Gastroesophageal sphincter (tissue), 4 donors: ENCODE measurements at regions not wholly inside any gene's neighbourhood (a gene's known extent, or its start where the extent isn't known, plus 50 kb on each side); places are given as distances from the start of the nearest gene placed in this dataset.
"Not testable (repeated sequence)": the region's sequence is repeated elsewhere in the genome, so short reads cannot be mapped to it uniquely, and the experiment has no call there.

Source experiments
- ATAC-seq: fragments of 150-250 bp; one replicate; pipeline ENCODE4 v1.9.1; 2016; ENCODE audit warnings: mild to moderate bottlenecking, moderate library complexity
- H3K27ac ChIP-seq, 4 donors: fragments of 200-600 bp; sonication (generic) in 3 of 4; 1 replicate in 3 of 4; 2 replicates in 1 of 4; pipeline ENCODE4 v1.5.1; 2016 to 2019
- H3K27me3 ChIP-seq: fragments of 200-600 bp; sonication (generic); one replicate; pipeline ENCODE4 v1.5.1; 2019
- H3K36me3 ChIP-seq, 2 donors: fragments of 200-600 bp; sonication (generic); one replicate each; pipeline ENCODE4 v1.5.1; 2019; ENCODE audit warnings: control low read depth in 1 of 2
- H3K4me1 ChIP-seq, 3 donors: fragments of 200-600 bp; sonication (generic); 1 replicate in 2 of 3; 2 replicates in 1 of 3; pipeline ENCODE4 v1.5.1; 2016 to 2019; ENCODE audit warnings: control low read depth in 2 of 3
- H3K4me3 ChIP-seq, 2 donors: fragments of 200-600 bp; sonication (generic); one replicate each; pipeline ENCODE4 v1.5.1; 2019; ENCODE audit warnings: mild to moderate bottlenecking in 1 of 2, moderate library complexity in 1 of 2
- H3K9me3 ChIP-seq, 3 donors: fragments of 200-600 bp; sonication (generic); one replicate each; pipeline ENCODE4 v1.5.1; 2017 to 2019; ENCODE audit warnings: control low read depth in 2 of 3
- EP300 ChIP-seq: sonication (generic); formaldehyde crosslinking; IDR thresholded peaks from one replicate; pipeline ENCODE4 v1.6.1; 2017; ENCODE audit warnings: antibody characterized with exemption, mild to moderate bottlenecking
- POLR2A ChIP-seq, 2 donors: fragments of 450-650 bp; IDR thresholded peaks; one replicate each; pipeline ENCODE4 v1.6.1; 2017; ENCODE audit warnings: antibody characterized with exemption in 2 of 2, mild to moderate bottlenecking in 2 of 2, moderate library complexity in 1 of 2
- POLR2AphosphoS5 ChIP-seq: sonication (generic); formaldehyde crosslinking; IDR thresholded peaks from one replicate; pipeline ENCODE4 v1.6.1; 2017; ENCODE audit warnings: antibody characterized with exemption
- WGBS, 2 donors: methylation state at CpG; one replicate each; pipeline ENCODE4 v1.1.5; 2018; ENCODE audit warnings: low coverage in 1 of 2; 5-methylcytosine and 5-hydroxymethylcytosine counted together
- TF ChIP-seq, protein P1 (sequence below), 4 experiments: fragments of 200-600 bp in 2 of 4; fragments of 450-650 bp in 2 of 4; sonication (generic) in 1 of 4; IDR thresholded peaks; one replicate each; pipeline ENCODE4 v1.5.1; 2017 to 2019; ENCODE audit warnings: antibody characterized with exemption in 4 of 4, mild to moderate bottlenecking in 2 of 4, moderate library complexity in 2 of 4

DNA sequence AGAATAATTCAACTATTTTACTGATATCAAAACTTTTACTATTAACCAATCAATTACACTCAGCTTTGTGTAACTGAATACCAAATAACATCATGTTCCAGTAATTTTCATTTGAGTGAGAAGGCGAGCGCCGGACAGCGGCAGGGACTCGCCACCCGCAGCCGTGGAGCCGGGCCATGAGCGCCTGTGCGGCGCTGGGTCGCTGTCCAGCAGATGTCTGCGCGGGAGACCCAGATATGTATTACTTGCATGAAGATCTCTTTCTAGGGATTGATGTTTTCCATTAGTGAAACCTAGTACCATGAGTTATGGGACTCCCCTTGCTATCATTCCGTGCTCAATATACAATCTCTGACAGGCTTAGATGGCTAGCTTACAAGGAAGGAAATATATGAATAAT is 245.1 kb upstream of the PRSS16 start:
- H3K4me3 ChIP-seq: no peak overlapping the region
- no peak overlapping the region for H3K27ac ChIP-seq
- peaks cover 0 to 3% (median 0%) of the 10 kb centered on the region in 3 donors for H3K9me3 ChIP-seq
- no peaks in the 10 kb centered on the region for H3K36me3 ChIP-seq
- TF ChIP-seq POLR2AphosphoS5: no peak
- TF ChIP-seq EP300: no peak
- TF ChIP-seq POLR2A (IDR thresholded peaks at IDR 0.05): no peak
- TF ChIP-seq, protein P1, sequence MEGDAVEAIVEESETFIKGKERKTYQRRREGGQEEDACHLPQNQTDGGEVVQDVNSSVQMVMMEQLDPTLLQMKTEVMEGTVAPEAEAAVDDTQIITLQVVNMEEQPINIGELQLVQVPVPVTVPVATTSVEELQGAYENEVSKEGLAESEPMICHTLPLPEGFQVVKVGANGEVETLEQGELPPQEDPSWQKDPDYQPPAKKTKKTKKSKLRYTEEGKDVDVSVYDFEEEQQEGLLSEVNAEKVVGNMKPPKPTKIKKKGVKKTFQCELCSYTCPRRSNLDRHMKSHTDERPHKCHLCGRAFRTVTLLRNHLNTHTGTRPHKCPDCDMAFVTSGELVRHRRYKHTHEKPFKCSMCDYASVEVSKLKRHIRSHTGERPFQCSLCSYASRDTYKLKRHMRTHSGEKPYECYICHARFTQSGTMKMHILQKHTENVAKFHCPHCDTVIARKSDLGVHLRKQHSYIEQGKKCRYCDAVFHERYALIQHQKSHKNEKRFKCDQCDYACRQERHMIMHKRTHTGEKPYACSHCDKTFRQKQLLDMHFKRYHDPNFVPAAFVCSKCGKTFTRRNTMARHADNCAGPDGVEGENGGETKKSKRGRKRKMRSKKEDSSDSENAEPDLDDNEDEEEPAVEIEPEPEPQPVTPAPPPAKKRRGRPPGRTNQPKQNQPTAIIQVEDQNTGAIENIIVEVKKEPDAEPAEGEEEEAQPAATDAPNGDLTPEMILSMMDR (IDR thresholded peaks at IDR 0.05): no peak
- H3K27me3 ChIP-seq: no peaks in the 10 kb centered on the region
- H3K4me1 ChIP-seq: no peaks in the 10 kb centered on the region
- no peak for ATAC-seq
- 90 to 93% methylated on average over 9 to 12 of the region's 15 CpGs for WGBS, 2 donors

- WGBS, 2 donors: 0% methylated on average over 1 of the region's 2 CpGs; no CpG with 5 or more reads in 1 of the 2 donors
- no peak for ATAC-seq
- TF ChIP-seq EP300 (no peak), POLR2AphosphoS5 (no peak), POLR2A (IDR thresholded peaks at IDR 0.05) (no peak)
- TF ChIP-seq, protein P1 (IDR thresholded peaks at IDR 0.05): no peak
Measured at GRCh38 chr6:27007020-27007419, 240.5 kb upstream of the PRSS16 start.

GRCh38 chr6:27008613-27009012 is 238.9 kb upstream of the PRSS16 start:
- not testable (repeated sequence) for ATAC-seq, H3K4me3 ChIP-seq, H3K27me3 ChIP-seq, H3K4me1 ChIP-seq, H3K27ac ChIP-seq
- Histone ChIP-seq H3K9me3 (peaks cover 0 to 26% (median 0%) of the 10 kb centered on the region in 3 donors), H3K36me3 (peaks cover 0 to 17% of the 10 kb centered on the region in 2 donors)
- no CpG with 5 or more reads among the region's 10 CpGs for WGBS, 2 donors

More at GRCh38 chr6:27007020-27007419, 240.5 kb upstream of the PRSS16 start:
- H3K4me1 ChIP-seq: no peaks in the 10 kb centered on the region
- peaks cover 0 to 26% (median 0%) of the 10 kb centered on the region in 3 donors for H3K9me3 ChIP-seq
- no peak overlapping the region for H3K4me3 ChIP-seq
- no peaks in the 10 kb centered on the region for H3K27me3 ChIP-seq
- peaks cover 0 to 17% of the 10 kb centered on the region in 2 donors for H3K36me3 ChIP-seq
- no peak overlapping the region for H3K27ac ChIP-seq

DNA sequence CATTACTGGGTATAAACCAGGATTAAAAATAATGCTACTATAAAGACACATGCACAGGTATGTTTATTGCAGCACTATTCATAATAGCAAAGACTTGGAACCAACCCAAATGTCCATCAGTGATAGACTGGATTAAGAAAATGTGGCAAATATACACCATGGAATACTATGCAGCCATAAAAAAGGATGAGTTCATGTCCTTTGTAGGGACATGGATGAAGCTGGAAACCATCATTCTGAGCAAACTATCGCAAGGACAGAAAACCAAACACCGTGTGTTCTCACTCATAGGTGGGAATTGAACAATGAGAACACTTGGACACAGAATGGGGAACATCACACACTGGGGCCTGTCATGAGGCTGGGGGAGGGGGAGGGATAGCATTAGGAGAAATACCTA is 233.4 kb upstream of the PRSS16 start:
- H3K27ac ChIP-seq, H3K4me3 ChIP-seq, H3K27me3 ChIP-seq, H3K4me1 ChIP-seq, H3K36me3 ChIP-seq, ATAC-seq: not testable (repeated sequence)
- H3K9me3 ChIP-seq: peaks cover 0 to 27% (median 0%) of the 10 kb centered on the region in 3 donors
- 100% methylated on average over 2 of the region's 2 CpGs; no CpG with 5 or more reads in 1 of the 2 donors for WGBS, 2 donors

- H3K36me3 ChIP-seq: no peaks in the 10 kb centered on the region
- H3K4me3 ChIP-seq: no peak overlapping the region
- H3K9me3 ChIP-seq: peaks cover 0 to 19% (median 0%) of the 10 kb centered on the region in 3 donors
- TF ChIP-seq POLR2AphosphoS5 (no peak), EP300 (no peak), POLR2A (IDR thresholded peaks at IDR 0.05) (no peak)
- TF ChIP-seq, protein P1 (IDR thresholded peaks at IDR 0.05): no peak
- no peak overlapping the region for H3K27ac ChIP-seq
- 0 to 32% methylated on average over 1 of the region's 1 CpG for WGBS, 2 donors
- ATAC-seq: no peak
- H3K4me1 ChIP-seq: peaks cover 0 to 13% (median 0%) of the 10 kb centered on the region in 3 donors
- no peaks in the 10 kb centered on the region for H3K27me3 ChIP-seq
Measured at GRCh38 chr6:27016689-27017088, 230.8 kb upstream of the PRSS16 start.

DNA sequence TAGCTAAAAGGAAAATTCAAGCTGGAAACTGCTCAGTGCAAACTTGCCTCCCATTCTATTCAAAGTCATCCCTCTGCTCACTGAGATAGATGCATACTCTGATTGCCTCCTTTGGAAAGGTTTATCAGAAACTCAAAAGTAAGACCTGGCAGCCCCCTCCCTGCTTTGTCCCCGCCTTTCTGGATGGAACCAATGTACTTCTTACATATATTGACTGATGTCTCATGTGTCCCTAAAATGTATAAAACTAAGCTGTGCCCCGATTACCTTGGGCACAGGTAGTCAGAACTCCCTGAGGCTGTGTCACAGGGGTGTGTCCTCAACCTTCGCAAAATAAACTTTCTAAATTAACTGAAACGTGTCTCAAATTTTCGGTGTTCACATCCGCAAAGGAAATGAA is 229.1 kb upstream of the PRSS16 start:
- H3K4me3 ChIP-seq, H3K27me3 ChIP-seq, H3K36me3 ChIP-seq, H3K27ac ChIP-seq, ATAC-seq: not testable (repeated sequence)
- Histone ChIP-seq H3K9me3 (peaks cover 0 to 19% (median 0%) of the 10 kb centered on the region in 3 donors), H3K4me1 (peaks cover 0 to 13% (median 0%) of the 10 kb centered on the region in 3 donors)
- WGBS, 2 donors: 90 to 94% methylated on average over 6 of the region's 6 CpGs
